HG03378 (cell line): ENCODE measurements at regions not wholly inside any gene's neighbourhood (a gene's known extent, or its start where the extent isn't known, plus 50 kb on each side); places are given as distances from the start of the nearest gene placed in this dataset.

Source experiments
- ATAC-seq: cut with Tn5 transposase; IDR thresholded peaks from one replicate; pipeline ENCODE4 v1.9.1; 2021; ENCODE audit warnings: mild to moderate bottlenecking, moderate library complexity; ENCODE audit not compliant: unreplicated experiment

- ATAC-seq, result no peak
Observed at GRCh38 chr15:91548549-91548948, 305.0 kb upstream of the SLCO3A1 start.

- ATAC-seq, result no peak
Observed at GRCh38 chr15:91549581-91549980, 303.9 kb upstream of the SLCO3A1 start.

- no peak for ATAC-seq
Observed at GRCh38 chr15:91552555-91552954, 301.0 kb upstream of the SLCO3A1 start.

- no peak for ATAC-seq
Observed at GRCh38 chr15:91553196-91553854, 300.2 kb upstream of the SLCO3A1 start.

GRCh38 chr15:91555312-91555711 lies 298.2 kb upstream of the SLCO3A1 start:
- no peak for ATAC-seq

- ATAC-seq, result no peak
Observed at GRCh38 chr15:91556926-91557325, 296.6 kb upstream of the SLCO3A1 start.

GRCh38 chr15:91559066-91559465 lies 294.4 kb upstream of the SLCO3A1 start:
- ATAC-seq, result no peak

- no peak for ATAC-seq
Observed at GRCh38 chr15:91561371-91562100, 292.0 kb upstream of the SLCO3A1 start.

GRCh38 chr15:91562698-91563097 lies 290.8 kb upstream of the SLCO3A1 start:
- ATAC-seq, result no peak

- ATAC-seq, result no peak
Observed at GRCh38 chr15:91564631-91565030, 288.9 kb upstream of the SLCO3A1 start.

- ATAC-seq, result no peak
Observed at GRCh38 chr15:91566141-91566540, 287.4 kb upstream of the SLCO3A1 start.

GRCh38 chr15:91568036-91568435 lies 285.5 kb upstream of the SLCO3A1 start:
- ATAC-seq, result no peak

- no peak for ATAC-seq
Observed at GRCh38 chr15:91572110-91572509, 281.4 kb upstream of the SLCO3A1 start.

GRCh38 chr15:91576096-91576495 lies 277.4 kb upstream of the SLCO3A1 start:
- no peak for ATAC-seq

- ATAC-seq, result no peak
Observed at GRCh38 chr15:91578511-91578910, 275.0 kb upstream of the SLCO3A1 start.

GRCh38 chr15:91584895-91585294 lies 268.6 kb upstream of the SLCO3A1 start:
- no peak for ATAC-seq

- ATAC-seq, result no peak
Observed at GRCh38 chr15:91586560-91586959, 266.9 kb upstream of the SLCO3A1 start.

GRCh38 chr15:91589360-91589759 lies 264.1 kb upstream of the SLCO3A1 start:
- no peak for ATAC-seq

GRCh38 chr15:91592567-91592966 lies 260.9 kb upstream of the SLCO3A1 start:
- no peak for ATAC-seq

- no peak for ATAC-seq
Observed at GRCh38 chr15:91593067-91593466, 260.4 kb upstream of the SLCO3A1 start.

- no peak for ATAC-seq
Observed at GRCh38 chr15:91593653-91594052, 259.9 kb upstream of the SLCO3A1 start.

GRCh38 chr15:91599261-91599660 lies 254.2 kb upstream of the SLCO3A1 start:
- no peak for ATAC-seq
